MM.1S (cell line): ENCODE measurements at regions not wholly inside any gene's neighbourhood (a gene's known extent, or its start where the extent isn't known, plus 50 kb on each side); places are given as distances from the start of the nearest gene placed in this dataset.

Experiments
- EZH2 ChIP-seq: fragments of 300-600 bp; sonication (generic); optimal IDR thresholded peaks from 2 replicates; pipeline ENCODE3; 2017; ENCODE audit warnings: low read depth, mild to moderate bottlenecking, antibody characterized with exemption, low read length, mixed read lengths
- TF ChIP-seq, protein P1 (sequence below): fragments of 300-600 bp; sonication (generic); IDR thresholded peaks from 2 replicates; pipeline ENCODE4 v1.5.1; 2016; ENCODE audit warnings: antibody characterized with exemption, low read length, mixed read lengths

- TF ChIP-seq, protein P1, sequence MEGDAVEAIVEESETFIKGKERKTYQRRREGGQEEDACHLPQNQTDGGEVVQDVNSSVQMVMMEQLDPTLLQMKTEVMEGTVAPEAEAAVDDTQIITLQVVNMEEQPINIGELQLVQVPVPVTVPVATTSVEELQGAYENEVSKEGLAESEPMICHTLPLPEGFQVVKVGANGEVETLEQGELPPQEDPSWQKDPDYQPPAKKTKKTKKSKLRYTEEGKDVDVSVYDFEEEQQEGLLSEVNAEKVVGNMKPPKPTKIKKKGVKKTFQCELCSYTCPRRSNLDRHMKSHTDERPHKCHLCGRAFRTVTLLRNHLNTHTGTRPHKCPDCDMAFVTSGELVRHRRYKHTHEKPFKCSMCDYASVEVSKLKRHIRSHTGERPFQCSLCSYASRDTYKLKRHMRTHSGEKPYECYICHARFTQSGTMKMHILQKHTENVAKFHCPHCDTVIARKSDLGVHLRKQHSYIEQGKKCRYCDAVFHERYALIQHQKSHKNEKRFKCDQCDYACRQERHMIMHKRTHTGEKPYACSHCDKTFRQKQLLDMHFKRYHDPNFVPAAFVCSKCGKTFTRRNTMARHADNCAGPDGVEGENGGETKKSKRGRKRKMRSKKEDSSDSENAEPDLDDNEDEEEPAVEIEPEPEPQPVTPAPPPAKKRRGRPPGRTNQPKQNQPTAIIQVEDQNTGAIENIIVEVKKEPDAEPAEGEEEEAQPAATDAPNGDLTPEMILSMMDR, result no peak
- no peak for TF ChIP-seq EZH2
Measured at GRCh38 chr12:25023808-25024207, 74.9 kb upstream of the BCAT1 start.
